Smooth muscle cell (in vitro differentiated cells): ENCODE measurements at regions not wholly inside any gene's neighbourhood (a gene's known extent, or its start where the extent isn't known, plus 50 kb on each side); places are given as distances from the start of the nearest gene placed in this dataset.

ENCODE experiments used
- DNase-seq: peaks from one replicate; lab custom pipeline; 2025; ENCODE audit not compliant: unreplicated experiment; lab: John Stamatoyannopoulos, UW
- H2AFZ ChIP-seq: fragments of 200-600 bp; sonication (generic); 2 replicates; pipeline ENCODE4 v1.6.0; 2016; ENCODE audit warnings: antibody characterized with exemption, low read depth, mild to moderate bottlenecking
- H3F3A ChIP-seq: fragments of 200-600 bp; sonication (generic); 2 replicates; pipeline ENCODE4 v1.6.0; 2017; ENCODE audit warnings: antibody characterized with exemption, low read depth
- H3K27ac ChIP-seq: fragments of 200-600 bp; sonication (generic); 2 replicates; pipeline ENCODE4 v1.5.1; 2016; ENCODE audit warnings: low read depth, mild to moderate bottlenecking
- H3K27me3 ChIP-seq: fragments of 200-600 bp; sonication (generic); 2 replicates; pipeline ENCODE4 v1.6.1; 2016; ENCODE audit warnings: low read depth, mild to moderate bottlenecking
- H3K36me3 ChIP-seq: fragments of 200-600 bp; sonication (generic); 2 replicates; pipeline ENCODE4 v1.5.1; 2016; ENCODE audit warnings: low read depth
- H3K4me1 ChIP-seq: fragments of 200-600 bp; sonication (generic); 2 replicates; pipeline ENCODE4 v1.5.1; 2016; ENCODE audit warnings: low read depth
- H3K4me2 ChIP-seq: fragments of 200-600 bp; sonication (generic); 2 replicates; pipeline ENCODE4 v1.6.0; 2016; ENCODE audit warnings: mild to moderate bottlenecking
- H3K4me3 ChIP-seq: fragments of 200-600 bp; sonication (generic); 2 replicates; pipeline ENCODE4 v1.5.1; 2016; ENCODE audit warnings: mild to moderate bottlenecking
- H3K79me2 ChIP-seq: fragments of 200-600 bp; sonication (generic); 2 replicates; pipeline ENCODE4 v1.6.0; 2016; ENCODE audit warnings: low read depth, mild to moderate bottlenecking
- H3K9ac ChIP-seq: fragments of 200-600 bp; sonication (generic); 2 replicates; pipeline ENCODE4 v1.6.0; 2016; ENCODE audit warnings: low read depth
- H3K9me3 ChIP-seq: fragments of 200-600 bp; sonication (generic); replicated peaks from 2 replicates; pipeline ENCODE4 v1.5.1; 2016; ENCODE audit warnings: low read depth
- H4K20me1 ChIP-seq: fragments of 200-600 bp; sonication (generic); 2 replicates; pipeline ENCODE4 v1.6.0; 2016; ENCODE audit warnings: low read depth
- WGBS: methylation state at CpG from one replicate; pipeline ENCODE4 v1.1.7; 2016; ENCODE audit warnings: low lambda C conversion rate; 5-methylcytosine and 5-hydroxymethylcytosine counted together
- TF ChIP-seq, protein P1 (sequence below): fragments of 200-600 bp; sonication (generic); IDR thresholded peaks from 2 replicates; pipeline ENCODE4 v1.5.1; 2017; ENCODE audit warnings: borderline replicate concordance, mild to moderate bottlenecking, antibody characterized with exemption; ENCODE audit not compliant: insufficient read depth, poor library complexity, severe bottlenecking

DNA sequence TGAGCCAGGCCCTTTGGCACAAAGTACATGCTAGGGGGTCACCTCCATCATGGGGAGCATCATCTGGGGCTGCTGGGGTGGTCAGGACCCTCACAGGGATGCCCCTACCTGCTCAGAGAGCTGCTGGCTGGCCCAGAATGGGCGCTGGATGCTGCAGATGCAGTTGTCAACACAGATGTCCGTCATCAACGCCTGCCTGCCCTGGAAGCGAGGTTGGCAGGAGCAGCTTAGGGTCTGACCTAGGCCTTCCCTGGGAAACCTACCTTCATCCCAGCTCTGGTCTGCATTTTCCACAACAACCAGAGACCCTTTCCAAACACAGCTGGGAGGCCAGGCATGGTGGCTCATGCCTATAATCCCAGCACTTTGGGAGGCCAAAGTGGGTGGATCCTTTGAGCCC is 88.0 kb downstream of the EDN3 start:
- Histone ChIP-seq H4K20me1 (no peaks in the 10 kb centered on the region), H3K79me2 (no peaks in the 10 kb centered on the region), H3K4me1 (peaks cover 5% of the 10 kb centered on the region), H3K4me3 (no peak overlapping the region), H3K9ac (no peak overlapping the region), H3F3A (no peaks in the 10 kb centered on the region), H3K27ac (no peak overlapping the region), H3K27me3 (peaks cover 8% of the 10 kb centered on the region), H2AFZ (no peak overlapping the region), H3K9me3 (no peaks in the 10 kb centered on the region), H3K4me2 (no peak overlapping the region), H3K36me3 (no peaks in the 10 kb centered on the region)
- DNase-seq = no peak
- TF ChIP-seq, protein P1, sequence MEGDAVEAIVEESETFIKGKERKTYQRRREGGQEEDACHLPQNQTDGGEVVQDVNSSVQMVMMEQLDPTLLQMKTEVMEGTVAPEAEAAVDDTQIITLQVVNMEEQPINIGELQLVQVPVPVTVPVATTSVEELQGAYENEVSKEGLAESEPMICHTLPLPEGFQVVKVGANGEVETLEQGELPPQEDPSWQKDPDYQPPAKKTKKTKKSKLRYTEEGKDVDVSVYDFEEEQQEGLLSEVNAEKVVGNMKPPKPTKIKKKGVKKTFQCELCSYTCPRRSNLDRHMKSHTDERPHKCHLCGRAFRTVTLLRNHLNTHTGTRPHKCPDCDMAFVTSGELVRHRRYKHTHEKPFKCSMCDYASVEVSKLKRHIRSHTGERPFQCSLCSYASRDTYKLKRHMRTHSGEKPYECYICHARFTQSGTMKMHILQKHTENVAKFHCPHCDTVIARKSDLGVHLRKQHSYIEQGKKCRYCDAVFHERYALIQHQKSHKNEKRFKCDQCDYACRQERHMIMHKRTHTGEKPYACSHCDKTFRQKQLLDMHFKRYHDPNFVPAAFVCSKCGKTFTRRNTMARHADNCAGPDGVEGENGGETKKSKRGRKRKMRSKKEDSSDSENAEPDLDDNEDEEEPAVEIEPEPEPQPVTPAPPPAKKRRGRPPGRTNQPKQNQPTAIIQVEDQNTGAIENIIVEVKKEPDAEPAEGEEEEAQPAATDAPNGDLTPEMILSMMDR = no peak
- 93% methylated on average over 4 of the region's 4 CpGs for WGBS

DNA sequence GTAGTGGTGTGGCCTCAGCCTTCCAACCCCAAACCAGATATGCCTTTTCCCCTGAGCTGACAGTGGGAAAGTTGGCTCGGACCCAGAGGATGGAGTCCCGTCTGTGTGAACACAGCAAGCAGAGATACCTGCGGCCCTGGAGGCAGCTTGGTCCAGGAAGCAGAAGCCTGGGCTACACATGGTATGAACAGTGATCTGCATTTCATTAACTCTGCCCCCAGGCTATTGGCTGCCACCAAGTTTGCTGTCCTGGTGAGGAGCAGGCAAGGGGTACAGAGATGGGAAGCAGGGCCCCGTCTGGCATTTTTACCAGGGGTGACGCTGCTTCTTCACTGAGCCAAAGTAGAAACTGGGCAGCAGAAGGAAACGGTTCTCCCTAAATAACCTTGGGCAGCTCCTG is 90.0 kb downstream of the EDN3 start:
- DNase-seq = no peak
- Histone ChIP-seq H2AFZ (no peak overlapping the region), H3K9ac (no peak overlapping the region), H3K4me1 (peaks cover 5% of the 10 kb centered on the region), H3K79me2 (no peaks in the 10 kb centered on the region), H3K9me3 (no peaks in the 10 kb centered on the region), H3K27me3 (peaks cover 15% of the 10 kb centered on the region), H3F3A (no peaks in the 10 kb centered on the region), H4K20me1 (no peaks in the 10 kb centered on the region), H3K36me3 (no peaks in the 10 kb centered on the region), H3K4me2 (no peak overlapping the region), H3K4me3 (no peak overlapping the region), H3K27ac (no peak overlapping the region)
- 90% methylated on average over 6 of the region's 6 CpGs for WGBS
- TF ChIP-seq, protein P1 = no peak

DNA sequence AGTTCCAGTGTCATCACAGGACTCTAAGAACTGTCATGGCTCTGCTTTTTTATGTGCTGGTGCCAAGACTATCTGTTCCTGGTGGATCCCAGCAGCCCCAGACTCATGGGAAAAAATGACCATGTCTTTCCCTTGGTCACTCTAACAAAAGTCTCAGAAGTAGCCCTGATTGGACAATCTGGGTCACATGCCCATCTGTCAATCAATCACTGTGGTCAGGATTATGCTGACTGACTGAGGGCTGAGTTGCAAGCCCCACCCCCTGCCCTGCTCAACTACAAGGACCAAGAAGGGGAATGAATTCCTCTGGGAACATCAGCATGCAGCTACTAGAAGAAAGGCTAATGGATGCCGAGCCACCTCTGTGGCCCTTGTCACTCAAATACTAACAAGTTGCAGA is 91.6 kb downstream of the EDN3 start:
- no peak overlapping the region for H3K27ac ChIP-seq
- no peaks in the 10 kb centered on the region for H3F3A ChIP-seq
- H3K4me3 ChIP-seq = no peak overlapping the region
- H4K20me1 ChIP-seq = no peaks in the 10 kb centered on the region
- no peak overlapping the region for H3K4me2 ChIP-seq
- H3K4me1 ChIP-seq = peaks cover 2% of the 10 kb centered on the region
- TF ChIP-seq, protein P1 = no peak
- H3K36me3 ChIP-seq = no peaks in the 10 kb centered on the region
- H3K79me2 ChIP-seq = no peaks in the 10 kb centered on the region
- WGBS = 96% methylated on average over 1 of the region's 1 CpG
- no peak overlapping the region for H2AFZ ChIP-seq
- no peaks in the 10 kb centered on the region for H3K9me3 ChIP-seq
- peaks cover 7% of the 10 kb centered on the region for H3K27me3 ChIP-seq
- no peak for DNase-seq
- no peak overlapping the region for H3K9ac ChIP-seq

DNA sequence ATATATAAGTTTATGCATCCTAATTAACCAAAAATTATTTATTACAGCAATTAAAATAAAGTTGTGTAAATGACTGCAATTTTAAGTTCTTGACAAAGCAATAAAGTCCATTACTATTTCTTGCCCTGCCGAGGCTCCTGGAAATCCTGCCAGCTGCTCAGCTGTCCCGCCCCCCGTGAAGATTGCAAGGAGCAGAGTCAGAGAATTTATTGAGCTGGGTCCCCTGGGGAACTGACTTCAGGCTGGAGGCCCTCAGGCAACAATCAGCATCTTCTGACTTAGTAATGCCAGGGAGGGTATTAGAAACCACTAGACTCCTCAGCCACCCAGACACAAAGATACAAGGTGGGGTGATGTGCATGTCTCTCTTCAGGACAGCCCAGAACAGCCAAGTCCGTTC is 92.3 kb downstream of the EDN3 start:
- H3K27ac ChIP-seq = no peak overlapping the region
- no peak overlapping the region for H2AFZ ChIP-seq
- no peak overlapping the region for H3K4me3 ChIP-seq
- H3K4me2 ChIP-seq = no peak overlapping the region
- H3K9me3 ChIP-seq = no peaks in the 10 kb centered on the region
- no peaks in the 10 kb centered on the region for H3K4me1 ChIP-seq
- no peaks in the 10 kb centered on the region for H3K79me2 ChIP-seq
- H3F3A ChIP-seq = no peaks in the 10 kb centered on the region
- 84% methylated on average over 4 of the region's 4 CpGs for WGBS
- no peak overlapping the region for H3K9ac ChIP-seq
- peaks cover 7% of the 10 kb centered on the region for H3K27me3 ChIP-seq
- H4K20me1 ChIP-seq = no peaks in the 10 kb centered on the region
- H3K36me3 ChIP-seq = no peaks in the 10 kb centered on the region
- TF ChIP-seq, protein P1 = no peak
- DNase-seq = no peak
